H4 (cell line): ENCODE measurements at regions not wholly inside any gene's neighbourhood (a gene's known extent, or its start where the extent isn't known, plus 50 kb on each side); places are given as distances from the start of the nearest gene placed in this dataset.

Source experiments
- DNase-seq: peaks from one replicate; pipeline ENCODE4 v3.0.0-alpha.2; 2015; ENCODE audit warnings: low spot score

DNA sequence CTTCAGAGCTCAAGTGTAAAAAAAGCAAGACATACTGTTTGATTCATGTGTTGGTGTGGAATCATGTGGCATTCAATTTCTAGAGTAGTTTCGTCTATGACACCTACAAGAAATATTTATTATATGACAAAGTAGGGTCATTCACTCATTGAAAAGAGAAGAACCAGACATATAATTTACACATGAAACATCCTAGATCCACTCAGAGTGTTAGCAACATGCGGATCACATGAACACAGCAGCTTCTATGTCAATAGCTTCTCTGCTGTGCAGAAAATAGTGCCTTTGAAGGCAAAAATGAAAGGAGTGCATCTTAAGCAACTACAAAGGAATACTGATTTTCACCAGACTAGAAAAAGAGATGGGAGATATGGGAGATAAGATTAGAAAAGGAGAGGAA lies 569.8 kb downstream of the RPS29 start:
- no peak for DNase-seq

- no peak for DNase-seq
Observed at GRCh38 chr14:49014476-49014875, 571.7 kb downstream of the RPS29 start.

GRCh38 chr14:49008363-49008762 lies 577.8 kb downstream of the RPS29 start:
- DNase-seq, result no peak

DNA sequence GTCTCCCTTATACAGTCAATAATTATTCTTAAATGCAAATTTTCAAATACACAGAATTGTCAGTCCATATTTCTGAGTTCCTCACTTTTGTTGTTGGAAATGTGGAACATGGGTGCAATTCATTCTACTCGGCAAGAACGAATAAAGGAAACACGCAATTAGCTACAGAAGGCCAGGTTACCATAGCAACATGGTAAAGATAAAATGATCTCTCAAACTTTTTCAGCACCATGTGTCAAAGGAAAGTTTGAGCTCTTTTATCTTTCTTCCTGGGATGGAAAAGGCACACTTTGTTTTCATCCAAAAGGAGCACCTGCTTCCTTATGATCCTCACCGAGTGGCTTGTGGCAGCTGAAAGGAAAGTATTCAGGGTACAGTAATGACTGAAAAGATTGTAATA lies 595.0 kb downstream of the RPS29 start:
- DNase-seq, result no peak

- DNase-seq, result no peak
Observed at GRCh38 chr14:48983351-48983888, 602.8 kb downstream of the RPS29 start.

DNA sequence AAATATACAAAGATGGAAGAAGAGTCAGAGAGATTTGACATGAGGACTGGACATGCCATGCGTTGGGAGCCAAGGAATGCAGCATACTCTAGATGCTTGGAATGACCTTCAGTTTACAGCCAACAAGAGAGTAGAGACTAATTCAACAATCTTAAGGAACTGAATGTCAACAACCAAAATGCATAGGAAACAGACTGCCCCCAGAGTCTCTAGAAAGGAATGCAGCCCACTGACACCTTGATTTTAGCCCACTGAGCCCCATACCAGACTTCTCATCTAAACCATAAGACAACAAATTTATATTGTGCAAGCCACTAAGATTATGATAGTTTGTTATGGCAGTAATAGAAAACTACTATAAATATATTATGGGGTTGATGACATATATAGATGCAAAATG lies 611.2 kb downstream of the RPS29 start:
- DNase-seq, result no peak

DNA sequence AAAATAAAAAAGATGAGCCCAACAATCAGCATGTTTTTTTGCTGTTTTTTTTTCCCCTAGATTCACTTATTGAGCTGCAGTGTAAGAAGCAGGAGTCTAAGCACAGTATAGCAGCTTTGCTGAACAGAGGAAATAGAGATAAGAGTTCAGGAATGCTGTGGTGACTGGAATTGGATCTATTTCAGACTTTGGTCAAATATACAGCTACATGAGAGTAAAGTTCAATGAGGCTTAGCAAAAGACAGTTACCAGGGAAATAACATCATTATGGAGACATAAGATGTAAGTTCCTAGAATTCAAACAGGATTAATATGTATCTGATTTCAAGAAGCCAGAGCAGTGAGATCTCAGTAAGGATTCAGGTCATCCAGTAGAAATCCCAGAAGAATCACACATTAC lies 613.0 kb downstream of the RPS29 start:
- no peak for DNase-seq

DNA sequence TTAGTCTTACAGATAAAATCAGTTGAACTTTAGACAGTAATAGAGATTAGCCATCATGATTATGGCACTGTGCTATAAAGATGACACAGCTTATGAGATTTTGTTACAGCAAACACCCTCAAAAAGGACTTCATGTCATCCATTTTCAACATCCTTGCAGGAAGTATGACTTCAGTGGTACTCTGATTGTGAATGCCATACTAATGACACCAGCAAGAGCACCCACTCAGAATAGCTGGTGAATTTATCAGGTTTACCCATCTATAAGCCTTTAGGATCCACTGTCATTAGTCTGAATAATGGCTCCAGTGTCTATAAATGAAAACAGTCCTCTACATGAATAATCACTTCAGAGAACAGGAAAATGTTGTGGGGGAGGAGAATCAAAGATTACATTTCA lies 615.2 kb downstream of the RPS29 start:
- DNase-seq, result no peak

DNA sequence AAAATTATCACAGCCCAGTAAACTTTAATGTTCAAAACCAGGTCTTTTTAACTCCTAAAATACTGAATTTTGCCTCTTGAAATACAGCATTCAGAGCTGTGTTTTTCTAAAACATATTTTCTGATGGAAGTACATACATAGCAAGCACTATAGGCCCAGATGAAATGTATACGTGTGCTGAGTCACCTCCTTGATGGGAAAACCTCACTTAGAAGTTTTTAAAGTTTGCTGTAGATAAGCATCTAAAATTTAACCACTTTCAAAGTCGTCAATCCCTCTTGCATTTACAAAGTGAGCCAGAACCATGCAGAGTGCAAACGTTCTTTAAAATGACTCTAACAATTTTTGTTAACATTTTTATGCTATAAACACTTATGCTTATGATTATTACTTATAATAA lies 618.8 kb downstream of the RPS29 start:
- no peak for DNase-seq

- no peak for DNase-seq
Observed at GRCh38 chr14:48963231-48963790, 622.9 kb downstream of the RPS29 start.

GRCh38 chr14:48957486-48957885 lies 628.7 kb downstream of the RPS29 start:
- DNase-seq, result no peak

- DNase-seq, result no peak
Observed at GRCh38 chr14:48955857-48956256, 630.3 kb downstream of the RPS29 start.

DNA sequence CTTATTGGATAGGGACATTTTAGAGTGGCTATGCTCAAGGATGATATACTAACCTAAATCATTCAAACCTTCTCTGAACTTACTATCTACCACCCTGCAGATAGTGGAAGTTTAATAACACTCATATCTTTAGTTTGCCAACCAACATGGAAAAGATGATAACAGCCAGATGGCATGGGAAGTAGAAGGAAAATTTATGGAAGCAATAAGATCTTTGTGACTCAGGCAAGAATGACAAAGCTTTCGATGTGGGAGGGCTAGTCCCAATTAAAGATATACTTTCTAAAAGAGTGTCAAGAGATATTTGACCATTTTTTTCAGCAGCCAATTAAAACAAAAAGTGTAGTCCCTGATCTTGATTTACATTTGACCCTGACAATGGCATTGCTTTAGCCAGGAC lies 631.7 kb downstream of the RPS29 start:
- no peak for DNase-seq

GRCh38 chr14:48944809-48945208 lies 641.4 kb downstream of the RPS29 start:
- DNase-seq, result no peak

DNA sequence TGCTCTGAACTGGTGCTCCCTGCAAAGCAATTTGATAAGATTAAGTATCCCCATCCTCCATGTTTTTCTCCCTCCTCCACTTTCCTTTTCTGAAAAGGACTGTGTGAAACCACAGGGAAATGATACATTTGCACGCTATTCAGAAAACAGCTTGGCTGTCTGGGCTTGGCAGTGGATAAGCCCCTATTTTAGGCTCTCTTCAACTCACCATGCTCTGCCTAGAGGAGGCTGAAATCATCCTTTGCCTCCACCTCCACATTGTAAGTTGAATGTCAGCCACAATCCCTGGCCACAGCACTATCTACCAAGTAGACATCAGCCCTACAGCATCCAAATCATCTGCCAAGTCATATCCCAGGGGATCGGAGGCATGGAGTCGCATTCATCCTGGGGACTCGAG lies 642.3 kb downstream of the RPS29 start:
- no peak for DNase-seq

GRCh38 chr14:48937541-48938195 lies 648.5 kb downstream of the RPS29 start:
- peak; percentile 56 for DNase-seq

- no peak for DNase-seq
Observed at GRCh38 chr14:48936849-48937248, 649.3 kb downstream of the RPS29 start.

DNA sequence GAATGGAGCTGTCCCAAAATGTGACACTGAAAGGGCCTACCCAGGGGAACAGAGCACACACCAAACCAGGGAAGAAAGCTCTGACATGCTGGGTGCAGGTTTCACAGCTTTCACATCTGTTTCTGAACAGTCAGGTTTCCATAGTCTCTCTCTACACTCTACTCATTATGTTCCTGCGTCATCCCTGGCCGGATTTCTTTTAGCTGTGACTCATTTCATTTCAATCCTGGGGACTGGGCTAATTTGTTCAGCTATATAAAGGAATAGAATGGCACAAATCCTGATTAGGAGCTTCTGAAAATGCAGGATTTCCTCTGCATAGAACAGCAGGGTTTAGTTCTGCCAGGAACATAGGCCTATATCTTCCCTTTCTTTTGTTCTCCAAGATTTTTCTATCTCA lies 649.8 kb downstream of the RPS29 start:
- DNase-seq, result peak; percentile 27

- no peak for DNase-seq
Observed at GRCh38 chr14:48925184-48925583, 661.0 kb downstream of the RPS29 start.

- no peak for DNase-seq
Observed at GRCh38 chr14:48914921-48915320, 671.3 kb downstream of the RPS29 start.

DNA sequence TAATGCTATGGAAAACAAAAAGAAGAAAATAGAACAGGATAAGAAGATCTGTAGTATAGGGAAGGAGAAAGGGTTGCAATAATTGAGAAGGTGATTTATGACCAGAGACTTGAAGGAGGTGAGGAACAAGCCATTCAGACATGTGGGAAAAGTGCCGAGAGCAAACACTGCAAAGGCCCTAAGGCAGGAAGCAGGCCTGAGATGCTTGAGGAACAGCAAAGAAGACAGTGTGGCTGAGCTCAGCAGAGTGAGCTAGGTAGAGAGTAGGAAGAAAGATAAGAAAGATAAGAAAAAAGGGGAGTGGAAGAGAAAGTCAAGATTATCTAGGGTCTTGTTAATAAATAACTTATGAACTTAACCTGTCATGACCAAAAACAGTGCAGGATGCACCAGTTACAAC lies 671.8 kb downstream of the RPS29 start:
- DNase-seq, result no peak

- DNase-seq, result no peak
Observed at GRCh38 chr14:48900565-48900964, 685.6 kb downstream of the RPS29 start.

DNA sequence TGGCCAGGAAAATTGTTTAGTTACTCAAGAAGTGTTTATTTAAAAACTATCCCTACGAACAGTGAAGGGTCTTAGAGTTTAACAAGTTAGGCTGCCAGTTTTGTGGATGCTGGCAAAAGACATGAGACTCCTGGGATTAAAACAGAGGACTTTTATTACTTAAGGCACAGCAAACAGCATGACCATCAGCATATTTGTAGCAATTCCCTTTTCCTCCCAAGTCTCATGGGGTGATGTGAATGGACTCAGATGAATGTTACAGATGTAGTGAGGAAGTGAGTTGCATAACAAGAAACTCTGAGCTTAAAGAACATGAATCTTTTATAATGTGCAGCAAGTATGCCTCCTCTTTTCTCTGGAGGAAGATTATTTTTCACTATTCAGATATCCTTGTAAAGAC lies 695.8 kb downstream of the RPS29 start:
- DNase-seq, result no peak

- no peak for DNase-seq
Observed at GRCh38 chr14:48876806-48877340, 709.3 kb downstream of the RPS29 start.
